Vagina (tissue), 2 donors: ENCODE measurements at regions not wholly inside any gene's neighbourhood (a gene's known extent, or its start where the extent isn't known, plus 50 kb on each side); places are given as distances from the start of the nearest gene placed in this dataset.

Source experiments
- POLR2AphosphoS5 ChIP-seq, 2 donors: sonication (generic); formaldehyde crosslinking; IDR thresholded peaks; one replicate each; pipeline ENCODE4 v1.9.0; 2017; ENCODE audit warnings: antibody characterized with exemption in 2 of 2, mild to moderate bottlenecking in 2 of 2, low read depth in 1 of 2; ENCODE audit not compliant: insufficient read depth in 1 of 2
- TF ChIP-seq, protein P1 (sequence below), 3 experiments: fragments of 450-650 bp in 2 of 3; fragments of 200-600 bp in 1 of 3; sonication (generic) in 1 of 3; IDR thresholded peaks; one replicate each; pipeline ENCODE4 v1.5.1; 2017 to 2019; ENCODE audit warnings: antibody characterized with exemption in 3 of 3, mild to moderate bottlenecking in 2 of 3, moderate library complexity in 2 of 3

DNA sequence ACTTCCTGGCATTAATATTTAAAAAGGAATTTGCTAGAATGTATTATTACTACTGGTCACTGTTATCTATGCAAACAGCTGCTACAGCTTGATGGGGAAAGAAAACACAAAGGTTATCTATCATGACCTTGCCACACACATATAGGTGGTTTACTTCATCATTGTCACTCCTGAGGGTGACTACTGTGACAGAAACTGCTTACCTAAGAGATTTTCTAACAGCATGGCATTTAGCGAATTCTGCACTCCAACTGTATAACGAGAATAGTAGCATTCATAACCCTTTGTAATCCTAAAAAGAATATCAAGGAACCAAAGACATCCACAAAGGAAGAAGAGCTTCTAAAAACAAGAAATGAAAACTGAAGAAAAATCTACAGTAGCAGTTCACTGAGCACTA is 74.6 kb upstream of the SPOCK3 start:
- TF ChIP-seq, protein P1, sequence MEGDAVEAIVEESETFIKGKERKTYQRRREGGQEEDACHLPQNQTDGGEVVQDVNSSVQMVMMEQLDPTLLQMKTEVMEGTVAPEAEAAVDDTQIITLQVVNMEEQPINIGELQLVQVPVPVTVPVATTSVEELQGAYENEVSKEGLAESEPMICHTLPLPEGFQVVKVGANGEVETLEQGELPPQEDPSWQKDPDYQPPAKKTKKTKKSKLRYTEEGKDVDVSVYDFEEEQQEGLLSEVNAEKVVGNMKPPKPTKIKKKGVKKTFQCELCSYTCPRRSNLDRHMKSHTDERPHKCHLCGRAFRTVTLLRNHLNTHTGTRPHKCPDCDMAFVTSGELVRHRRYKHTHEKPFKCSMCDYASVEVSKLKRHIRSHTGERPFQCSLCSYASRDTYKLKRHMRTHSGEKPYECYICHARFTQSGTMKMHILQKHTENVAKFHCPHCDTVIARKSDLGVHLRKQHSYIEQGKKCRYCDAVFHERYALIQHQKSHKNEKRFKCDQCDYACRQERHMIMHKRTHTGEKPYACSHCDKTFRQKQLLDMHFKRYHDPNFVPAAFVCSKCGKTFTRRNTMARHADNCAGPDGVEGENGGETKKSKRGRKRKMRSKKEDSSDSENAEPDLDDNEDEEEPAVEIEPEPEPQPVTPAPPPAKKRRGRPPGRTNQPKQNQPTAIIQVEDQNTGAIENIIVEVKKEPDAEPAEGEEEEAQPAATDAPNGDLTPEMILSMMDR (IDR thresholded peaks at IDR 0.05) = no peak
- TF ChIP-seq POLR2AphosphoS5 (IDR thresholded peaks at IDR 0.05; ENCODE audit: insufficient read depth in 1 of 2, low read depth in 1 of 2) = no peak
